ENCODE measurements at regions not wholly inside any gene's neighbourhood (a gene's known extent, or its start where the extent isn't known, plus 50 kb on each side); places are given as distances from the start of the nearest gene placed in this dataset.

DNA sequence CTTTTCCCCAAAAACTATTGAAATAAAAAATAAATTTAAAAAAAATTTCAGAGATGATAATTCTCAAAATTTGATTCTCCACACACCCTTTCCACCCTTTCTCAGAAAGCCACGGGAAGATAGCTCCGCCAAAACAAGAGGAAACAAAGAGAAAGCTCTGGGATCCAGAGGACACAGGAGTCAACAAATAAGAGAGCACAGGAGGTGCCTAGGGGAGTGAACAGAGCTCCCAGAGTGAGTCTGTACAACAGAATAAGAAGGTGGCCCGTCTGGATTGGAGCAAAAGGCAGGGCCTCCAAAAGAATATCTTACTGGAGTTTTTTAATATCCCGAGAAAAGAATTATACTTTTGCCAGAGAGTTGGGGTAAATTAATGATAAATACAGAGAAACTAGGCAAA lies 96.3 kb upstream of the DRD2 start (continued):
- TF ChIP-seq KDM4A (IDR thresholded peaks at IDR 0.05; ENCODE audit: low read depth, low read length, severe bottlenecking) (no peak), POLR2A (IDR thresholded peaks at IDR 0.05; ENCODE audit: control extremely low read depth in 1 of 2, low read depth in 2 of 2, low read length in 2 of 2) (no peak), ZNF274 (IDR thresholded peaks at IDR 0.05; ENCODE audit: borderline replicate concordance, extremely low read depth, low read length) (no peak), SIRT6 (IDR thresholded peaks at IDR 0.05; ENCODE audit: low read length) (no peak)

Measured in H1 (cell line).